Esophagus muscularis mucosa (tissue), 4 donors: ENCODE measurements at regions not wholly inside any gene's neighbourhood (a gene's known extent, or its start where the extent isn't known, plus 50 kb on each side); places are given as distances from the start of the nearest gene placed in this dataset.
A peak's percentile ranks its signal among the peaks of the same experiment; 100 is the strongest.

Source experiments
- DNase-seq: peaks from one replicate; pipeline ENCODE4 v3.0.0-alpha.2; 2017; ENCODE audit errors: extremely low spot score
- H3K27ac ChIP-seq, 4 donors: fragments of 200-600 bp; sonication (generic); replicated peaks in 1 of 4; 1 replicate in 3 of 4; 2 replicates in 1 of 4; pipeline ENCODE4 v1.5.1; 2016 to 2019; ENCODE audit warnings: mild to moderate bottlenecking in 1 of 4
- H3K27me3 ChIP-seq, 4 donors: fragments of 200-600 bp; sonication (generic); one replicate each; pipeline versions ENCODE4 v1.5.1 to v1.6.0; 2016 to 2019
- H3K36me3 ChIP-seq, 4 donors: fragments of 200-600 bp; sonication (generic); one replicate each; pipeline ENCODE4 v1.5.1; 2016 to 2019
- H3K4me1 ChIP-seq, 4 donors: fragments of 200-600 bp; sonication (generic); one replicate each; pipeline ENCODE4 v1.5.1; 2016 to 2019
- H3K4me3 ChIP-seq, 4 donors: fragments of 200-600 bp; sonication (generic); 1 replicate in 2 of 4; 2 replicates in 2 of 4; pipeline ENCODE4 v1.5.1; 2016 to 2019; ENCODE audit warnings: mild to moderate bottlenecking in 4 of 4, moderate library complexity in 1 of 4
- H3K9me3 ChIP-seq, 4 donors: fragments of 200-600 bp; sonication (generic); 1 replicate in 3 of 4; 2 replicates in 1 of 4; pipeline ENCODE4 v1.5.1; 2016 to 2019
- CTCF ChIP-seq, 3 experiments: fragments of 200-600 bp in 2 of 3; fragments of 450-650 bp in 1 of 3; sonication (generic) in 2 of 3; IDR thresholded peaks; one replicate each; pipeline ENCODE4 v1.5.1; 2017 to 2019; ENCODE audit warnings: antibody characterized with exemption in 3 of 3, mild to moderate bottlenecking in 2 of 3, moderate library complexity in 1 of 3
- EP300 ChIP-seq: sonication (generic); formaldehyde crosslinking; IDR thresholded peaks from one replicate; pipeline ENCODE4 v1.6.1; 2017; ENCODE audit warnings: antibody characterized with exemption
- POLR2A ChIP-seq: fragments of 450-650 bp; IDR thresholded peaks from one replicate; pipeline ENCODE4 v1.6.1; 2017; ENCODE audit warnings: antibody characterized with exemption, moderate library complexity, mild to moderate bottlenecking, low read depth
- POLR2AphosphoS5 ChIP-seq, 2 donors: sonication (generic); formaldehyde crosslinking; IDR thresholded peaks; one replicate each; pipeline ENCODE4 v1.6.1; 2017; ENCODE audit warnings: antibody characterized with exemption in 2 of 2
- WGBS: methylation state at CpG from one replicate; pipeline ENCODE4 v1.1.5; 2018; 5-methylcytosine and 5-hydroxymethylcytosine counted together
- intact Hi-C: fragments of 100-400 bp; cut with DNase I; formaldehyde crosslinking; loops from one replicate; pipeline ENCODE4 v1.15.1; 2023

GRCh38 chr6:16006681-16007080 is 122.2 kb upstream of the MYLIP start:
- WGBS: 94% methylated on average over 3 of the region's 3 CpGs
- no peaks in the 10 kb centered on the region for H3K4me1 ChIP-seq
- H3K36me3 ChIP-seq: no peaks in the 10 kb centered on the region
- DNase-seq: no peak
- no peaks in the 10 kb centered on the region for H3K27me3 ChIP-seq
- H3K9me3 ChIP-seq: no peaks in the 10 kb centered on the region
- no peak overlapping the region for H3K4me3 ChIP-seq
- intact Hi-C loops: no loop called here
- H3K27ac ChIP-seq: no peak overlapping the region
- TF ChIP-seq POLR2AphosphoS5 (IDR thresholded peaks at IDR 0.05) (no peak), POLR2A (no peak), EP300 (no peak), CTCF (IDR thresholded peaks at IDR 0.05) (no peak)

- 68% methylated on average over 5 of the region's 5 CpGs for WGBS
- TF ChIP-seq EP300 (no peak), POLR2AphosphoS5 (IDR thresholded peaks at IDR 0.05) (no peak), POLR2A (no peak), CTCF (IDR thresholded peaks at IDR 0.05) (no peak)
- intact Hi-C loops: no loop called here
Measured at GRCh38 chr6:16004934-16005679, 123.8 kb upstream of the MYLIP start.

GRCh38 chr6:16003197-16003491 is 125.7 kb upstream of the MYLIP start:
- DNase-seq: no peak
- H3K4me3 ChIP-seq: no peak overlapping the region
- no peaks in the 10 kb centered on the region for H3K27me3 ChIP-seq
- TF ChIP-seq POLR2AphosphoS5 (IDR thresholded peaks at IDR 0.05) (no peak), EP300 (no peak), CTCF (IDR thresholded peaks at IDR 0.05) (no peak), POLR2A (no peak)
- 100% methylated on average over 2 of the region's 2 CpGs for WGBS
- intact Hi-C loops: no loop called here
- no peaks in the 10 kb centered on the region for H3K36me3 ChIP-seq
- no peak overlapping the region for H3K27ac ChIP-seq
- no peaks in the 10 kb centered on the region for H3K9me3 ChIP-seq
- H3K4me1 ChIP-seq: no peaks in the 10 kb centered on the region

More at GRCh38 chr6:16004934-16005679, 123.8 kb upstream of the MYLIP start:
- Histone ChIP-seq H3K27me3 (no peaks in the 10 kb centered on the region), H3K4me3 (no peak overlapping the region), H3K27ac (no peak overlapping the region), H3K9me3 (no peaks in the 10 kb centered on the region), H3K36me3 (no peaks in the 10 kb centered on the region), H3K4me1 (no peaks in the 10 kb centered on the region)
- peak; percentile 37 for DNase-seq

- Histone ChIP-seq H3K36me3 (no peaks in the 10 kb centered on the region), H3K27ac (no peak overlapping the region), H3K4me1 (no peaks in the 10 kb centered on the region), H3K4me3 (no peak overlapping the region), H3K27me3 (no peaks in the 10 kb centered on the region), H3K9me3 (no peaks in the 10 kb centered on the region)
- no peak for DNase-seq
- 95% methylated on average over 14 of the region's 14 CpGs for WGBS
- TF ChIP-seq POLR2A (no peak), EP300 (no peak), POLR2AphosphoS5 (IDR thresholded peaks at IDR 0.05) (no peak), CTCF (IDR thresholded peaks at IDR 0.05) (no peak)
- intact Hi-C loops: no loop called here
Measured at GRCh38 chr6:16002332-16003196, 126.3 kb upstream of the MYLIP start.
